Uterus (tissue), 2 donors: ENCODE measurements at regions not wholly inside any gene's neighbourhood (a gene's known extent, or its start where the extent isn't known, plus 50 kb on each side); places are given as distances from the start of the nearest gene placed in this dataset.

Experiments
- CTCF ChIP-seq, 4 experiments: fragments of 200-600 bp in 2 of 4; fragments of 450-650 bp in 2 of 4; sonication (generic) in 2 of 4; IDR thresholded peaks; one replicate each; pipeline ENCODE4 v1.5.1; 2016 to 2019; ENCODE audit warnings: antibody characterized with exemption in 4 of 4, mild to moderate bottlenecking in 2 of 4, moderate library complexity in 1 of 4
- POLR2A ChIP-seq, 2 donors: fragments of 450-650 bp; IDR thresholded peaks; one replicate each; pipeline ENCODE4 v1.6.1; 2016; ENCODE audit warnings: antibody characterized with exemption in 2 of 2, mild to moderate bottlenecking in 1 of 2, moderate library complexity in 1 of 2

GRCh38 chr22:48744283-48744641, 1083.4 kb downstream of the BRD1 start:
- TF ChIP-seq POLR2A (IDR thresholded peaks at IDR 0.05) (no peak), CTCF (IDR thresholded peaks at IDR 0.05) (no peak)
